Progenitor cell of endocrine pancreas (in vitro differentiated cells): ENCODE measurements at regions not wholly inside any gene's neighbourhood (a gene's known extent, or its start where the extent isn't known, plus 50 kb on each side); places are given as distances from the start of the nearest gene placed in this dataset.
A peak's percentile ranks its signal among the peaks of the same experiment; 100 is the strongest.
"Not testable (repeated sequence)": the region's sequence is repeated elsewhere in the genome, so short reads cannot be mapped to it uniquely, and the experiment has no call there.

ENCODE experiments used
- DNase-seq: peaks from one replicate; pipeline ENCODE4 v3.0.0; 2021; ENCODE audit warnings: low spot score; ENCODE audit not compliant: unreplicated experiment
- H3K27ac Mint-ChIP-seq: 2 replicates; pipeline ENCODE4 v1.8.0; 2021; ENCODE audit warnings: mild to moderate bottlenecking, moderate library complexity, mixed read lengths
- H3K27me3 Mint-ChIP-seq: 2 replicates; pipeline ENCODE4 v1.8.0; 2021; ENCODE audit warnings: mixed read lengths
- H3K36me3 Mint-ChIP-seq: 2 replicates; pipeline ENCODE4 v1.8.0; 2022; ENCODE audit warnings: mixed read lengths; ENCODE audit not compliant: insufficient read depth
- H3K4me1 Mint-ChIP-seq: 2 replicates; pipeline ENCODE4 v1.8.0; 2021; ENCODE audit warnings: low read depth, mixed read lengths
- H3K4me3 Mint-ChIP-seq: 2 replicates; pipeline ENCODE4 v1.8.0; 2021; ENCODE audit warnings: low read depth, mild to moderate bottlenecking, moderate library complexity, mixed read lengths
- H3K9me3 Mint-ChIP-seq: 2 replicates; pipeline ENCODE4 v1.8.0; 2021; ENCODE audit warnings: low read depth, mixed read lengths
- TF ChIP-seq, protein P1 (sequence below): fragments of 200-600 bp; sonication (generic); IDR thresholded peaks from one replicate; pipeline ENCODE4 v1.5.0; 2021; ENCODE audit warnings: antibody characterized with exemption, mild to moderate bottlenecking; ENCODE audit not compliant: unreplicated experiment

DNA sequence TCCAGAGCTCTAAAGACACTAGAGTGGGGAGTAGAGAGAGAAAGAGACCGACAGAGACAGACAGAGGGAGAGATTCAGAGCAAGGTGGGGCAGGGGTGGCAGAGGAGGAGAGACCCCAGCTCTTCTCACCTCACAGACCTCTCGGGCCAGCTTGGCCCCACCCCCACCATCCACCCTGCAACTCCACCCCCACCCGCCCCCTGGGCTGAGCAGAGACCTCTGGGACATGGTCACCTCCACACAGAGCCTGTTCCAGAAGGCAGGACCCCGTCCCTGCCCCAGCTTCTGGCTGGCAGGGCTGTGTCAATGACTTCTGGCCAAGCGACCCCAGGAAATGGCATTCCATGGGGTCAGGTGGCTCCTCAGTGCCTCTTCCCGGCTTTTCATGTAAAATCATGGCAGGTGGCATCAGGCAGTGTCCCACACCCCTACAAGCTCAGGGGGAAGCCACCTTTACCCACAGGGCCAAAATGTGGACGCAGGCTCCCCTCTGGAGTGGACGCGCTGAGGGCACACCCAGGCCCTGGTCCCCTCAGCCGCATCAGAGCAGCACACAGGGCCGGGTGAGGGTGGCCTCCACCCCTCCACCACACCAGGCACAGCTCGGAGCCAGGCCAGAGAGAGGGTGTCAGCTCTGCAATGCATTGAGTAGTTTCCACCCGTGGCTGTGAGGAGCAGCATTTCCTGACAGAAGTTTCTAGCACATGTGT, 131.2 kb upstream of the LPCAT1 start:
- Mint-ChIP-seq H3K9me3 (no peaks in the 10 kb centered on the region), H3K27ac (no peak overlapping the region), H3K4me1 (peaks cover 3% of the 10 kb centered on the region), H3K36me3 (no peaks in the 10 kb centered on the region), H3K27me3 (peaks cover 56% of the 10 kb centered on the region), H3K4me3 (no peak overlapping the region)
- DNase-seq, result no peak
- TF ChIP-seq, protein P1, sequence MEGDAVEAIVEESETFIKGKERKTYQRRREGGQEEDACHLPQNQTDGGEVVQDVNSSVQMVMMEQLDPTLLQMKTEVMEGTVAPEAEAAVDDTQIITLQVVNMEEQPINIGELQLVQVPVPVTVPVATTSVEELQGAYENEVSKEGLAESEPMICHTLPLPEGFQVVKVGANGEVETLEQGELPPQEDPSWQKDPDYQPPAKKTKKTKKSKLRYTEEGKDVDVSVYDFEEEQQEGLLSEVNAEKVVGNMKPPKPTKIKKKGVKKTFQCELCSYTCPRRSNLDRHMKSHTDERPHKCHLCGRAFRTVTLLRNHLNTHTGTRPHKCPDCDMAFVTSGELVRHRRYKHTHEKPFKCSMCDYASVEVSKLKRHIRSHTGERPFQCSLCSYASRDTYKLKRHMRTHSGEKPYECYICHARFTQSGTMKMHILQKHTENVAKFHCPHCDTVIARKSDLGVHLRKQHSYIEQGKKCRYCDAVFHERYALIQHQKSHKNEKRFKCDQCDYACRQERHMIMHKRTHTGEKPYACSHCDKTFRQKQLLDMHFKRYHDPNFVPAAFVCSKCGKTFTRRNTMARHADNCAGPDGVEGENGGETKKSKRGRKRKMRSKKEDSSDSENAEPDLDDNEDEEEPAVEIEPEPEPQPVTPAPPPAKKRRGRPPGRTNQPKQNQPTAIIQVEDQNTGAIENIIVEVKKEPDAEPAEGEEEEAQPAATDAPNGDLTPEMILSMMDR, result no peak

DNA sequence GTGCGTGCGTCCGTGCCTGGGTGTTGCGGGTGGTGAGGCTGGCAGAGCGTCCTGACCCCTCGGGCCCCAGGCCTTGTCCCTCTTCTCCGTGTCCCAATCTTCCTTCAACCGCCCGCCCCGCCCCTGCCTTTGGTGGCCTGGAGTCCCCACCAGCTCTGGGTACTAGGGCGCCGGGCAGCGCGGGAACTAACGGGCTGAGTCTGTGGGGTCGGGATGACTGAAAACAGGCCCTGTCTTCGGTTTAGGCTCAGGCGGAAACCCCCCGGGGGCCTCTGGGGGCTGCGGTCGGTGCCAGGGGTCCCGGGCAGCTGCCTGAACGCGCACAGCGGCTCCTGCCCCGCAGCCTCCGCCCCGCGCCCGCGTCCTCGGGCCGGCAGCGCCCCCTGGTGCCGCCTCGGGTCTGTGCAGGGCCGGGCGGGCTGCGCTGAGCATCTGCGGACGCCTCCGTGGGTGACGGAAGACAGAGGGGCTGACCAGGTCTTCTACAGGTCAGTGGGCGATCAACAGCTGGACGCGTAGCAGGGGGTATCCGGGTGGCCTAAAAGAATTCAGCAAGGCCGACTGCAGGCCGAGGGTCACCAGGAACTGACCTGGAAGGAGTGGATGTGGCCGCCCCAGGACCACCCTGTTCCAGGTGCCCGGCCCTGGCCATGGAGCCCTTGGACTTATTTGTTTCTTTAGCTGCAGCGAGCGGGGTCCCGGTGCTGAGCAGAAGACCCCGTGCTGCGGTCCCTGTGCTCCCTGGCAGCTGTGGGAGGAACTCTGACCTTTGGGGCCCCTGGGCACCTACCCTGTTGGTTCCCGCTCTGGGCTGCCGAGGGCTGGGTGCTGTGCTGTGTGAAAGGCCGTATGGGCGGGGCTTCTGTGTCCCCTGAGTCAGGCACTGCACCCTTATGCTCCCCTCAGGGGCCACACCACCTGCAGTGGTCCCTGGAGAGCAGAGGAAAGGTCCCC, 130.2 kb upstream of the LPCAT1 start:
- peaks cover 63% of the 10 kb centered on the region for H3K27me3 Mint-ChIP-seq
- DNase-seq, result peak; percentile 46
- H3K4me1 Mint-ChIP-seq, H3K27ac Mint-ChIP-seq, H3K4me3 Mint-ChIP-seq, H3K9me3 Mint-ChIP-seq, H3K36me3 Mint-ChIP-seq: not testable (repeated sequence)
- TF ChIP-seq, protein P1, result peak; percentile 53

DNA sequence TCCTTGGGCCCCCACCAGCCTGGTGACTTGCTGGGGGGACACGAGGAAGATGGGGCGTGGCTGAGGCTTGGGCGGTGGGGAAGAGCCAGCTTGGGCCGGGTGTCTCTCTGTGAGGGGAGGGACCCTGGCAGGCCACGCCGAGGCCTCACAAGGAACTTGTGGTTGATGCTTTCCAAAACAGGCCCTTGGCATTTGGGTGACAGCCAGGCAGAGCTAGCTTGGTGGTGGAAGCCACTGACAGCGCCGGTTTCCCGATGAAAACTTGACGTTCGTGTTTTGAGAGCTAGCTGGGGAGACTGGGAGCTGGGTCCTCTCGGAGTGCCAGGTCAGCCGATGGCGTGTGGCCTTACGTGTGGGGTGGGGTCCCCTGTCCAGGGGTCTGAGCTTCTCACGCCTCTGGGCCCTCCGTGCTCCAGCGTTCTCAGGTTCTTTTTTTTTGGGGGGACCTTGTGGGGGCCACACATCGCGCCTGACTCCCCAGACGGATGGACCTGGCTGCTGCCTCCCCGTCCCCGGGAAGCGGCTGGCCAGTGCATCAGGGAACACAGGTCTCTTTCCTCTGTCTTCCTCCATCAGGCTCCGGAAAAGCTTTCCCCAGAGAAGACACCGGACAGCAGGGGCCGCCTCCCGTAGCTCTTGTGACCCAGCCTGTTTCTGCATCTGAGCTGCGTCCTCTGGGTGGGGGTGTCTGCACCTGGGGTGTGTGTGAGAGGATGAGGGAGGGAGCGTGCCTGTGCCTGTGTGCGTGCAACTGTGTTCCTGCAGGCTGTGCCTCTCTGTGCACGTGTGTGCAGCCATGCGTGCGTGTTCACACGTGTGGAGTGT, 129.3 kb upstream of the LPCAT1 start:
- TF ChIP-seq, protein P1, result no peak
- H3K36me3 Mint-ChIP-seq, result no peaks in the 10 kb centered on the region
- H3K4me3 Mint-ChIP-seq, result no peak overlapping the region
- no peaks in the 10 kb centered on the region for H3K4me1 Mint-ChIP-seq
- H3K27me3 Mint-ChIP-seq, result peaks cover 62% of the 10 kb centered on the region
- no peak for DNase-seq
- no peak overlapping the region for H3K27ac Mint-ChIP-seq
- no peaks in the 10 kb centered on the region for H3K9me3 Mint-ChIP-seq

DNA sequence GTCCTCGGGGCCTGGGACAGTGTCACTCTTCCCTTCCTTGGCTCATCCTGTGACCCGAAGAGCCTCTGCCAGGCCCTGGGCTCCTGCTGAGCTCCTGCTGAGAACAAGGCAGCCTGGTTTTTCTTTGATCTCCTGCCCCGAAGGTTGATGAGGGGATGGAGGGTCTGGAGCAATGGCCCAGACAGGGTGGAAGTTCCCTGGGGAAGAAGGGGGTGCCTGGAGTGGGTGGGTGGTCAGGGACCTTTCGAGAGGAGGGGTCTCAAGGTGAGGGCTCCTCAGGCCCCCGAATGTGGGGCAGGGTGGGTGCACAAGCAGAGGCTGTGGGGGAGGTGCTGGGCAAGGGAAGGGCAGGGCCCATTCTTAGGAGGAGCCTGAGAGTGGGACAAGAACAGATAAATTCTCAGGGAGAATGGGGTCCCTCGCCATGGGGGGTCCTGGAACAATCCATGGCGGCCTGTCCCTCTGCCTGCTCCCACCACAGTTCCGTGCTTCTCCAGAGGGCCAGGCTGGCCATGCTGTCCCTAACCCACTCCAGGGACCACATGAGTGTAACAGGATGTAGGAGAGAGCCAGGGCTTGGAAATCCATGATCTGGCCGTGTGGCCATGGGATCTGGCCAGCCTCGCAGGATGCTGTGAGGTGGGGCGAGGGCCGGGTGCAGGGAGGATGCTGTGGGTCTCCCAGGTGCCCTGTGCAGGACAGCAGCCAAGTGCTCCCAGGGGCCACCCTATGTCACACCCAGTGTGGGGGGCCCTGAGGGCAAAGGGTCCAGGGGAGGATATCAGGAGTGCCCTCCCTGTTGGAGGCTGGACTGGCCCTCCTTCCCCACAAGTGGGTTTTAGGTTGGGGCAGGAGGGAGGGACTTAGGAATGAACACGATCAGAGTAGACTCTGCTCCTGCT, 128.5 kb upstream of the LPCAT1 start:
- no peaks in the 10 kb centered on the region for H3K4me1 Mint-ChIP-seq
- DNase-seq, result no peak
- TF ChIP-seq, protein P1, result no peak
- H3K4me3 Mint-ChIP-seq, result no peak overlapping the region
- H3K27me3 Mint-ChIP-seq, result peaks cover 61% of the 10 kb centered on the region
- H3K9me3 Mint-ChIP-seq, result no peaks in the 10 kb centered on the region
- no peaks in the 10 kb centered on the region for H3K36me3 Mint-ChIP-seq
- no peak overlapping the region for H3K27ac Mint-ChIP-seq
